Brain microvascular endothelial cell (primary cell): ENCODE measurements at regions not wholly inside any gene's neighbourhood (a gene's known extent, or its start where the extent isn't known, plus 50 kb on each side); places are given as distances from the start of the nearest gene placed in this dataset.

Source experiments
- DNase-seq: peaks from one replicate; pipeline ENCODE4 v3.0.0-alpha.2; 2020
- H3K27ac ChIP-seq: fragments of 250-450 bp; sonication (Bioruptor Pico); 2 replicates; pipeline ENCODE4 v1.5.1; 2020; ENCODE audit warnings: mild to moderate bottlenecking, moderate library complexity
- H3K27me3 ChIP-seq: fragments of 250-450 bp; sonication (Bioruptor Pico); replicated peaks from 2 replicates; pipeline ENCODE4 v1.5.1; 2020; ENCODE audit warnings: mild to moderate bottlenecking
- H3K36me3 ChIP-seq: fragments of 250-450 bp; sonication (Bioruptor Pico); replicated peaks from 2 replicates; pipeline ENCODE4 v1.5.1; 2020; ENCODE audit warnings: mild to moderate bottlenecking
- H3K4me3 ChIP-seq: 2 replicates; pipeline ENCODE4 v1.5.1; 2011; ENCODE audit warnings: low read depth, mild to moderate bottlenecking, control low read depth, low read length, moderate library complexity
- CTCF ChIP-seq: IDR thresholded peaks from 2 replicates; pipeline ENCODE4 v1.5.1; 2011; ENCODE audit warnings: low read depth, mild to moderate bottlenecking, moderate library complexity, low read length, control low read depth, inconsistent platforms; ENCODE audit errors: missing control alignments
- in situ Hi-C: cut with HindIII; loops from 2 replicates; pipeline ENCODE4 v1.10.0; 2017; ENCODE audit warnings: low sequenced_read_pairs, low pct_ligation_motif_present

- in situ Hi-C loops: no loop called here
- no peak for DNase-seq
- Histone ChIP-seq H3K4me3 (no peak overlapping the region), H3K27ac (no peak overlapping the region), H3K36me3 (no peaks in the 10 kb centered on the region), H3K27me3 (no peaks in the 10 kb centered on the region)
- no peak for TF ChIP-seq CTCF
These were observed 275.3 kb upstream of the HDAC4 start for GRCh38 chr2:239675826-239676715.

- no peak for TF ChIP-seq CTCF
- DNase-seq: no peak
- in situ Hi-C loops: no loop called here
- Histone ChIP-seq H3K27ac (no peak overlapping the region), H3K36me3 (no peaks in the 10 kb centered on the region), H3K4me3 (no peak overlapping the region), H3K27me3 (no peaks in the 10 kb centered on the region)
These were observed 274.4 kb upstream of the HDAC4 start for GRCh38 chr2:239674981-239675825.

GRCh38 chr2:239674101-239674980 lies 273.5 kb upstream of the HDAC4 start:
- Histone ChIP-seq H3K27me3 (no peaks in the 10 kb centered on the region), H3K36me3 (no peaks in the 10 kb centered on the region), H3K27ac (no peak overlapping the region), H3K4me3 (no peak overlapping the region)
- TF ChIP-seq CTCF: no peak
- no peak for DNase-seq
- in situ Hi-C loops: no loop called here

GRCh38 chr2:239673641-239674040 lies 272.8 kb upstream of the HDAC4 start:
- Histone ChIP-seq H3K27me3 (no peaks in the 10 kb centered on the region), H3K4me3 (no peak overlapping the region), H3K27ac (no peak overlapping the region), H3K36me3 (no peaks in the 10 kb centered on the region)
- no peak for TF ChIP-seq CTCF
- DNase-seq: no peak
- in situ Hi-C loops: no loop called here

- no peaks in the 10 kb centered on the region for H3K27me3 ChIP-seq
- no peak for TF ChIP-seq CTCF
- H3K4me3 ChIP-seq: no peak overlapping the region
- H3K36me3 ChIP-seq: no peaks in the 10 kb centered on the region
- H3K27ac ChIP-seq: no peak overlapping the region
- no peak for DNase-seq
- in situ Hi-C loops: no loop called here
These were observed 271.4 kb upstream of the HDAC4 start for GRCh38 chr2:239671916-239672849.
